A673 (cell line): ENCODE measurements at regions not wholly inside any gene's neighbourhood (a gene's known extent, or its start where the extent isn't known, plus 50 kb on each side); places are given as distances from the start of the nearest gene placed in this dataset.

ENCODE experiments used
- BruUV-seq: library from RNA; stranded (reverse); fragments of 400-500 nt; replicated peaks from 2 replicates; lab custom pipeline; 2021; lab: Mats Ljungman, UMichigan
- CTCF ChIA-PET: fragments of 300-600 bp; sonication (Branson Sonifier 250); formaldehyde crosslinking; loops from one replicate; lab custom pipeline; 2022; ENCODE audit warnings: antibody characterized with exemption; lab: Charles Lee
- POLR2A ChIA-PET: fragments of 300-600 bp; sonication (Branson Sonifier 250); formaldehyde crosslinking; loops from one replicate; lab custom pipeline; 2022; ENCODE audit warnings: antibody characterized with exemption; ENCODE audit not compliant: low non-redundant PET; lab: Charles Lee
- DNase-seq: peaks from one replicate; pipeline ENCODE4 v3.0.0-alpha.2; 2015; ENCODE audit warnings: low spot score
- H3K27ac ChIP-seq: fragments of 200-600 bp; sonication (generic); 2 replicates; pipeline ENCODE4 v1.5.1; 2016; ENCODE audit warnings: mixed run types, low read depth, mild to moderate bottlenecking, mixed read lengths, antibody characterized with exemption, low read length; ENCODE audit not compliant: poor library complexity, severe bottlenecking
- H3K27me3 ChIP-seq: fragments of 200-600 bp; sonication (generic); replicated peaks from 2 replicates; pipeline ENCODE4 v1.6.1; 2017; ENCODE audit warnings: mixed run types, low read depth, mild to moderate bottlenecking, mixed read lengths, antibody characterized with exemption, low read length; ENCODE audit not compliant: insufficient read depth, poor library complexity
- H3K36me3 ChIP-seq: fragments of 200-600 bp; sonication (generic); 2 replicates; pipeline ENCODE4 v1.6.1; 2016; ENCODE audit warnings: mixed run types, mild to moderate bottlenecking, mixed read lengths, antibody characterized with exemption, low read length; ENCODE audit not compliant: insufficient read depth, poor library complexity, severe bottlenecking
- H3K4me1 ChIP-seq: fragments of 200-600 bp; sonication (generic); 2 replicates; pipeline ENCODE4 v1.6.1; 2017; ENCODE audit warnings: mixed run types, mild to moderate bottlenecking, mixed read lengths, antibody characterized with exemption, low read length; ENCODE audit not compliant: insufficient read depth, poor library complexity, severe bottlenecking
- H3K4me3 ChIP-seq: fragments of 200-600 bp; sonication (generic); 2 replicates; pipeline ENCODE4 v1.5.1; 2016; ENCODE audit warnings: low read depth, mixed run types, mild to moderate bottlenecking, mixed read lengths, low read length; ENCODE audit not compliant: poor library complexity, severe bottlenecking
- H3K9me3 ChIP-seq: fragments of 200-600 bp; sonication (generic); 2 replicates; pipeline ENCODE4 v1.6.1; 2016; ENCODE audit warnings: mixed run types, low read depth, mild to moderate bottlenecking, mixed read lengths, antibody characterized with exemption, low read length; ENCODE audit not compliant: poor library complexity, severe bottlenecking
- CTCF ChIP-seq: fragments of 300-800, 200-600 bp; sonication (generic); conservative IDR thresholded peaks from 2 replicates; pipeline ENCODE4 v1.5.1; 2017; ENCODE audit warnings: low read depth, mild to moderate bottlenecking, antibody characterized with exemption, low read length, moderate library complexity, mixed read lengths
- EZH2 ChIP-seq: fragments of 200-600 bp; sonication (generic); IDR thresholded peaks from 2 replicates; pipeline ENCODE4 v1.6.1; 2017; ENCODE audit warnings: borderline replicate concordance, low read depth, mild to moderate bottlenecking, mixed read lengths, antibody characterized with exemption, low read length; ENCODE audit not compliant: poor library complexity, severe bottlenecking
- intact Hi-C: fragments of 100-400 bp; cut with micrococcal nuclease; formaldehyde crosslinking; loops from one replicate; pipeline ENCODE4 v1.10.0; 2022; ENCODE audit not compliant: unreplicated experiment

GRCh38 chr4:81528200-81528599 lies 56.5 kb upstream of the RASGEF1B start:
- Histone ChIP-seq H3K36me3 (no peaks in the 10 kb centered on the region), H3K4me3 (no peak overlapping the region), H3K9me3 (no peaks in the 10 kb centered on the region), H3K27ac (no peak overlapping the region), H3K27me3 (no peaks in the 10 kb centered on the region), H3K4me1 (no peaks in the 10 kb centered on the region)
- no peak for TF ChIP-seq EZH2
- TF ChIP-seq CTCF: no peak
- intact Hi-C loops: no loop called here
- no peak for DNase-seq
- ChIA-PET POLR2A (no interaction called here), CTCF (no interaction called here)
- no TSS peak for BruUV-seq

- Histone ChIP-seq H3K9me3 (no peaks in the 10 kb centered on the region), H3K4me1 (no peaks in the 10 kb centered on the region), H3K27ac (no peak overlapping the region), H3K36me3 (no peaks in the 10 kb centered on the region), H3K4me3 (no peak overlapping the region), H3K27me3 (no peaks in the 10 kb centered on the region)
- intact Hi-C loops: no loop called here
- ChIA-PET POLR2A (no interaction called here), CTCF (no interaction called here)
- no peak for TF ChIP-seq EZH2
- no peak for TF ChIP-seq CTCF
- no peak for DNase-seq
- no TSS peak for BruUV-seq
Observed at GRCh38 chr4:81527709-81528108, 56.0 kb upstream of the RASGEF1B start.

- H3K36me3 ChIP-seq: no peaks in the 10 kb centered on the region
- H3K27me3 ChIP-seq: no peaks in the 10 kb centered on the region
- DNase-seq: no peak
- BruUV-seq: no TSS peak
- H3K4me3 ChIP-seq: no peak overlapping the region
- intact Hi-C loops: no loop called here
- no peak overlapping the region for H3K27ac ChIP-seq
- TF ChIP-seq CTCF (no peak), EZH2 (no peak)
- no peaks in the 10 kb centered on the region for H3K9me3 ChIP-seq
- POLR2A ChIA-PET: no interaction called here
- CTCF ChIA-PET: no interaction called here
- H3K4me1 ChIP-seq: no peaks in the 10 kb centered on the region
Observed at GRCh38 chr4:81527115-81527514, 55.4 kb upstream of the RASGEF1B start.
